OCI-LY3 (cell line): ENCODE measurements at regions not wholly inside any gene's neighbourhood (a gene's known extent, or its start where the extent isn't known, plus 50 kb on each side); places are given as distances from the start of the nearest gene placed in this dataset.

ENCODE experiments used
- CTCF ChIP-seq: fragments of 200-600, 300-600 bp; sonication (generic); IDR thresholded peaks from 2 replicates; pipeline ENCODE4 v1.5.1; 2014; ENCODE audit warnings: antibody characterized with exemption, low read length, low read depth
- EZH2phosphoT487 ChIP-seq: fragments of 200-600 bp; shearing (Covaris generic); IDR thresholded peaks from 2 replicates; pipeline ENCODE4 v1.6.1; 2018; ENCODE audit warnings: antibody characterized with exemption, mixed run types, low read depth

GRCh38 chr2:16508490-16508851 lies 157.2 kb downstream of the CYRIA start:
- TF ChIP-seq CTCF = no peak
- TF ChIP-seq EZH2phosphoT487 = no peak
